Bronchial epithelial cell (primary cell): ENCODE measurements at regions not wholly inside any gene's neighbourhood (a gene's known extent, or its start where the extent isn't known, plus 50 kb on each side); places are given as distances from the start of the nearest gene placed in this dataset.

Source experiments
- DNase-seq: peaks from one replicate; pipeline ENCODE4 v3.0.0-alpha.2; 2010; ENCODE audit warnings: low read depth
- FAIRE-seq: peaks from 2 replicates; lab custom pipeline; 2011; peaks lifted over from hg19 to GRCh38; lab: Jason Lieb, UNC
- H3K27me3 ChIP-seq: 2 replicates; pipeline ENCODE4 v1.5.1; 2011; ENCODE audit warnings: low read length; ENCODE audit not compliant: control insufficient read depth, insufficient read depth
- H3K36me3 ChIP-seq: 2 replicates; pipeline ENCODE4 v1.5.1; 2011; ENCODE audit warnings: low read length; ENCODE audit not compliant: control insufficient read depth, insufficient read depth
- H3K4me3 ChIP-seq: 2 replicates; pipeline ENCODE4 v1.5.1; 2011; ENCODE audit warnings: mild to moderate bottlenecking, low read depth, low read length, control low read depth
- CTCF ChIP-seq: IDR thresholded peaks from 2 replicates; pipeline ENCODE4 v1.5.1; 2011; ENCODE audit warnings: mild to moderate bottlenecking, moderate library complexity, low read length, control low read depth, inconsistent platforms; ENCODE audit not compliant: insufficient read depth, severe bottlenecking

GRCh38 chr15:69659454-69660050, 206.9 kb downstream of the RPLP1 start:
- no peak for DNase-seq
- H3K4me3 ChIP-seq = no peak overlapping the region
- TF ChIP-seq CTCF = no peak
- FAIRE-seq = peak; percentile 7
- no peaks in the 10 kb centered on the region for H3K36me3 ChIP-seq
- H3K27me3 ChIP-seq = peaks cover 4% of the 10 kb centered on the region

DNA sequence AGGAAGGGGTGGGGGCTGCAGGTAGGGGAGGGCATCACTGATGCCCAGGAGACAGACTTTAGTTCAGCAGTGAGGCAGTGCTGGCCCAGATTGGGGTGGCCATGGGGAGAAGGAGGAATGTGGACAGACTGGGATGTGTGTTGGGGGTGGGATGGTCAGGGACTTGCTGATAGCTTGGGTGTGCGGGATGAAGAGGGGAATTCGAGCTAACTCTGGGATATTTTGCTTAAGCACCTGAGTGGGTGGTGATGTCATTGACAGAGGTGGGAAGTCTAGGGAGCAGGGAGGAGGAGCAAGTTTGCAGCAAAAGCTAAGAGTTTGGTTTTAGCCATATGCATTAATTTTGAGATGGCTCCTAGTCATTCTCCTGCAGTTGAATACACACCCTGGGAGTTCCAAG, 207.5 kb downstream of the RPLP1 start:
- Histone ChIP-seq H3K36me3 (no peaks in the 10 kb centered on the region), H3K27me3 (peaks cover 4% of the 10 kb centered on the region)
- FAIRE-seq = no peak

DNA sequence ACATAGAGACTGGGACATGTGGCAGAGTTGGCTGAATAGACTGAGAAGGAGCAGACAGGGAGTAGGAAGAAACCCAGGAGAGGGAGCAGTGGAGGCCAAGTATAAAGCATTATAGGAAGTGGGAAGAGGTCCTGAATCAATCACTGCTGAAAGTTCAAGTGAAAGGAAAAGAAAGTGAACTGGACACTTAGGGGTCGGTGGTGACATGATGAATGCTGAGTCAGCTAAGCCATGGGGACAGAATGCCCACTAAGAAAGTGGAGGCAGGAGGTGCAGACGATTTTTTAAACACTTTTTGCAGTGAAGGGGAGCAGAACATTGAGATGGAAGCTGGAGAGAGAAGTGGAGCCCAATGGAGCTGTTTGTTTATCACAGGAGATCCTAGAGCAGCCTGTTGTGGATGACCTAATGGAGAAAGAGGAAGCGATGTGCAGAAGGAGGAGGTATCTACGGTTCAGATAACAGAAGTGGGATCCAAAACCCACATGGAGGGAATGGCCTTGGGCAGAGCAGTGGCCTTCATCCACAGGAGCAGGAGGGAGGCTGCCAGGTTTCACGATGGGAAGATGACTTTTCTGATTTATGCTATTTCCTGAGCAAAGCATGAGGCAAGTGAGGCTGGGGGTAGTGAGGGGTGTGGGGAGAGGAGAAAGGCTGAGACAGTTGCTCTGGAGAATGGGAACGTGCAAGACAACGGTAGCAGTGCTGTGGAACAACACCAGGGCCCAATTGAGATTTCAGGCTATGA, 208.2 kb downstream of the RPLP1 start:
- Histone ChIP-seq H3K36me3 (no peaks in the 10 kb centered on the region), H3K4me3 (no peak overlapping the region), H3K27me3 (peaks cover 6% of the 10 kb centered on the region)
- no peak for TF ChIP-seq CTCF
- DNase-seq = no peak
- no peak for FAIRE-seq

More for the DNA sequence above, 207.5 kb downstream of the RPLP1 start:
- DNase-seq = no peak
- no peak overlapping the region for H3K4me3 ChIP-seq
- no peak for TF ChIP-seq CTCF

GRCh38 chr15:69661446-69661845, 208.8 kb downstream of the RPLP1 start:
- FAIRE-seq (peak; percentile 66), DNase-seq (no peak)
- Histone ChIP-seq H3K27me3 (peaks cover 6% of the 10 kb centered on the region), H3K36me3 (no peaks in the 10 kb centered on the region), H3K4me3 (no peak overlapping the region)
- TF ChIP-seq CTCF = no peak

- no peak overlapping the region for H3K4me3 ChIP-seq
- peaks cover 6% of the 10 kb centered on the region for H3K27me3 ChIP-seq
- TF ChIP-seq CTCF = no peak
- DNase-seq (no peak), FAIRE-seq (no peak)
- no peaks in the 10 kb centered on the region for H3K36me3 ChIP-seq
Measured at GRCh38 chr15:69661871-69662644, 209.4 kb downstream of the RPLP1 start.
